GM13977 (cell line): ENCODE measurements at regions not wholly inside any gene's neighbourhood (a gene's known extent, or its start where the extent isn't known, plus 50 kb on each side); places are given as distances from the start of the nearest gene placed in this dataset.

Experiments used
- DNase-seq: peaks from one replicate; pipeline ENCODE4 v3.0.0; 2012; ENCODE audit warnings: low spot score
- CTCF ChIP-seq: IDR thresholded peaks from 2 replicates; pipeline ENCODE4 v1.5.1; 2012; ENCODE audit warnings: mild to moderate bottlenecking, control low read depth; ENCODE audit not compliant: insufficient read depth; ENCODE audit errors: extremely low read depth, missing control alignments
- in situ Hi-C: fragments of 300-500 bp; cut with MboI; formaldehyde crosslinking; loops from one replicate; pipeline ENCODE4 v1.12.0; 2022; ENCODE audit warnings: low sequenced_read_pairs, low pct_unique_long_range_greater_than_20kb, mixed read lengths, inconsistent platforms; ENCODE audit not compliant: unreplicated experiment

GRCh38 chr2:181817509-181817908 is 74.0 kb upstream of the ITPRID2 start:
- no peak for DNase-seq
- in situ Hi-C loops: no loop called here
- no peak for TF ChIP-seq CTCF

GRCh38 chr2:181818058-181818680 is 73.4 kb upstream of the ITPRID2 start:
- TF ChIP-seq CTCF: no peak
- no peak for DNase-seq
- in situ Hi-C loops: no loop called here

GRCh38 chr2:181818840-181819239 is 72.7 kb upstream of the ITPRID2 start:
- DNase-seq: no peak
- no peak for TF ChIP-seq CTCF
- in situ Hi-C loops: no loop called here

GRCh38 chr2:181821049-181821448 is 70.5 kb upstream of the ITPRID2 start:
- DNase-seq: no peak
- in situ Hi-C loops: no loop called here
- no peak for TF ChIP-seq CTCF

GRCh38 chr2:181822097-181822496 is 69.4 kb upstream of the ITPRID2 start:
- no peak for DNase-seq
- TF ChIP-seq CTCF: no peak
- in situ Hi-C loops: no loop called here

GRCh38 chr2:181823405-181823804 is 68.1 kb upstream of the ITPRID2 start:
- in situ Hi-C loops: no loop called here
- TF ChIP-seq CTCF: no peak

More at GRCh38 chr2:181823405-181823804, 68.1 kb upstream of the ITPRID2 start:
- no peak for DNase-seq
